NB4 (cell line): ENCODE measurements at regions not wholly inside any gene's neighbourhood (a gene's known extent, or its start where the extent isn't known, plus 50 kb on each side); places are given as distances from the start of the nearest gene placed in this dataset.
A peak's percentile ranks its signal among the peaks of the same experiment; 100 is the strongest.

Source experiments
- DNase-seq: peaks from one replicate; pipeline ENCODE4 v3.0.0; 2010; ENCODE audit warnings: low read depth
- H3K4me3 ChIP-seq: one replicate; pipeline ENCODE4 v1.5.1; 2011; ENCODE audit warnings: mild to moderate bottlenecking, low read depth, low read length, moderate library complexity
- CTCF ChIP-seq: IDR thresholded peaks from one replicate; pipeline ENCODE4 v1.5.1; 2012; ENCODE audit warnings: low read depth, low read length
- MAX ChIP-seq: IDR thresholded peaks from 2 replicates; pipeline ENCODE4 v1.6.1; 2011; ENCODE audit warnings: low read depth, low read length
- MYC ChIP-seq: IDR thresholded peaks from 2 replicates; pipeline ENCODE4 v1.6.1; 2011; ENCODE audit warnings: low read depth, low read length
- POLR2A ChIP-seq: IDR thresholded peaks from 2 replicates; pipeline ENCODE4 v1.6.1; 2011; ENCODE audit warnings: mild to moderate bottlenecking; ENCODE audit not compliant: insufficient read length; ENCODE audit errors: extremely low read depth

- H3K4me3 ChIP-seq: no peak overlapping the region
- peak; percentile 28 for DNase-seq
- TF ChIP-seq MYC (no peak), CTCF (no peak), MAX (no peak), POLR2A (no peak)
Measured at GRCh38 chr1:70764747-70765146, 282.9 kb downstream of the PTGER3 start.

DNA sequence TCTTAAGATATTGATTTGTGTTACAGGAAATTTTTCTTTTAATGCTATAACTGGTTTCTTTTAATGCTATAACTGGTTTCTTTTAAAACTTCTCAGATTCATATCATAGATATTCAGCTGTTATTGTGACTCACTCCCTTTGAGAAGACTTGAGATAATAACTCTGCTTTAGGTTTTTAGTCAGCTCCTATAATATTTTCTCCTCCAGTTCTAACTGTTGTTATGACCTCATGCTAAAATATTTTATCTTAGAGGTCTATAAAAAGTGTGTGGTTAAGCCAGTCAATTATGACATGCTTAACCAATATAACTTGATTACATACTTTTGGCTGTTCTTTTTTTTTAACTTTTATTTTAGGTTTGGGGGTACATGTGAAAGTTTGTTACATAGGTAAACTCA is 280.2 kb downstream of the PTGER3 start:
- no peak for DNase-seq
- TF ChIP-seq CTCF: no peak
- no peak for TF ChIP-seq MYC
- TF ChIP-seq POLR2A: no peak
- no peak for TF ChIP-seq MAX
- H3K4me3 ChIP-seq: no peak overlapping the region

DNA sequence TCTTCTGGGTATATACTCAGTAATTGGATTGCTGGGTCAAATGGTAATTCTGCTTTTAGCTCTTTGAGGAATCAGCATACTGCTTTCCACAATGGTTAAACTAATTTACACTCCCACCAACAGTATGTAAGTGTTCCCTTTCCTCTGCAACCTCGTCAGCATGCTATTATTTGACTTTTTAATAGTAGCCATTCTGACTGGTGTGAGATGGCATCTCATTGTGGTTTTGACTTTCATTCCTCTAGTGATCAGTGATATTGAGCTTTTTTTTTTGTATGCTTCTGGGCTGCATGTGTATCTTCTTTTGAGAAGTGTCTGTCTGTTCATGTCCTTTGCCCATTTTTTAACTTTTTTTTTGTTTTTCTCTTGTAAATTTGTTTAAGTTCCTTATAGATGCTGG is 279.4 kb downstream of the PTGER3 start:
- DNase-seq: no peak
- no peak for TF ChIP-seq POLR2A
- no peak overlapping the region for H3K4me3 ChIP-seq

GRCh38 chr1:70778056-70778762 is 269.4 kb downstream of the PTGER3 start:
- no peak for TF ChIP-seq MAX
- no peak for TF ChIP-seq CTCF
- TF ChIP-seq MYC: no peak
- DNase-seq: no peak
- H3K4me3 ChIP-seq: no peak overlapping the region

GRCh38 chr1:70778934-70779333 is 268.7 kb downstream of the PTGER3 start:
- TF ChIP-seq POLR2A (no peak), MYC (no peak), MAX (no peak), CTCF (no peak)
- H3K4me3 ChIP-seq: no peak overlapping the region
- DNase-seq: no peak

GRCh38 chr1:70779571-70779970 is 268.0 kb downstream of the PTGER3 start:
- no peak for TF ChIP-seq CTCF
- TF ChIP-seq MAX: no peak
- no peak for TF ChIP-seq POLR2A
- no peak for TF ChIP-seq MYC
- H3K4me3 ChIP-seq: no peak overlapping the region
- peak; percentile 40 for DNase-seq
